ENCODE measurements at regions not wholly inside any gene's neighbourhood (a gene's known extent, or its start where the extent isn't known, plus 50 kb on each side); places are given as distances from the start of the nearest gene placed in this dataset.

- Histone ChIP-seq H3K36me3 (replicated peaks in 1 of 2) (no peaks in the 10 kb centered on the region), H3K4me1 (replicated peaks in 1 of 2) (no peaks in the 10 kb centered on the region), H3K27ac (no peak overlapping the region), H3K9me3 (replicated peaks in 1 of 3) (no peaks in the 10 kb centered on the region), H3K4me3 (no peak overlapping the region), H3K27me3 (no peaks in the 10 kb centered on the region)
- no peak for TF ChIP-seq CTCF (IDR thresholded peaks at IDR 0.05)
- no peak for TF ChIP-seq POLR2A (IDR thresholded peaks at IDR 0.05)
- 45 to 74% (median 60%) methylated on average over 2 of the region's 2 CpGs for WGBS, 4 donors
- DNase-seq = no peak
- intact Hi-C loops (cut with DNase I) = no loop called here
Measured at GRCh38 chr1:172902200-172902599, 148.5 kb downstream of the TNFSF18 start.

- intact Hi-C loops (cut with DNase I) = no loop called here
- Histone ChIP-seq H3K4me3 (no peak overlapping the region), H3K9me3 (replicated peaks in 1 of 3) (no peaks in the 10 kb centered on the region), H3K36me3 (replicated peaks in 1 of 2) (no peaks in the 10 kb centered on the region), H3K27ac (no peak overlapping the region), H3K27me3 (no peaks in the 10 kb centered on the region), H3K4me1 (replicated peaks in 1 of 2) (no peaks in the 10 kb centered on the region)
- TF ChIP-seq POLR2A (IDR thresholded peaks at IDR 0.05) (no peak), CTCF (IDR thresholded peaks at IDR 0.05) (no peak)
- 63 to 84% (median 71%) methylated on average over 1 of the region's 1 CpG for WGBS, 4 donors
- no peak for DNase-seq
Measured at GRCh38 chr1:172902861-172903381, 147.8 kb downstream of the TNFSF18 start.

GRCh38 chr1:172903581-172904220 is 147.0 kb downstream of the TNFSF18 start:
- Histone ChIP-seq H3K4me1 (replicated peaks in 1 of 2) (no peaks in the 10 kb centered on the region), H3K27ac (no peak overlapping the region), H3K36me3 (replicated peaks in 1 of 2) (no peaks in the 10 kb centered on the region), H3K4me3 (no peak overlapping the region), H3K27me3 (no peaks in the 10 kb centered on the region), H3K9me3 (replicated peaks in 1 of 3) (no peaks in the 10 kb centered on the region)
- WGBS, 4 donors = 68 to 90% (median 81%) methylated on average over 1 of the region's 1 CpG
- DNase-seq = no peak
- TF ChIP-seq CTCF (IDR thresholded peaks at IDR 0.05) (no peak), POLR2A (IDR thresholded peaks at IDR 0.05) (no peak)
- intact Hi-C loops (cut with DNase I) = no loop called here

- Histone ChIP-seq H3K36me3 (replicated peaks in 1 of 2) (no peaks in the 10 kb centered on the region), H3K27ac (no peak overlapping the region), H3K9me3 (replicated peaks in 1 of 3) (no peaks in the 10 kb centered on the region), H3K27me3 (no peaks in the 10 kb centered on the region), H3K4me3 (no peak overlapping the region), H3K4me1 (replicated peaks in 1 of 2) (no peaks in the 10 kb centered on the region)
- intact Hi-C loops (cut with DNase I) = no loop called here
- TF ChIP-seq CTCF (IDR thresholded peaks at IDR 0.05) = no peak
- TF ChIP-seq POLR2A (IDR thresholded peaks at IDR 0.05) = no peak
- WGBS, 4 donors = 66 to 77% (median 73%) methylated on average over 2 of the region's 2 CpGs
- no peak for DNase-seq
Measured at GRCh38 chr1:172905452-172905851, 145.3 kb downstream of the TNFSF18 start.

Data from adrenal gland (tissue), 9 donors.